Activated CD4-positive, CD25-positive, alpha-beta regulatory T cell (primary cell): ENCODE measurements at regions not wholly inside any gene's neighbourhood (a gene's known extent, or its start where the extent isn't known, plus 50 kb on each side); places are given as distances from the start of the nearest gene placed in this dataset.
"Not testable (repeated sequence)": the region's sequence is repeated elsewhere in the genome, so short reads cannot be mapped to it uniquely, and the experiment has no call there.

ENCODE experiments used
- DNase-seq, 4 experiments: peaks; one replicate each; lab custom pipeline; 2025; lab: John Stamatoyannopoulos, UW

DNA sequence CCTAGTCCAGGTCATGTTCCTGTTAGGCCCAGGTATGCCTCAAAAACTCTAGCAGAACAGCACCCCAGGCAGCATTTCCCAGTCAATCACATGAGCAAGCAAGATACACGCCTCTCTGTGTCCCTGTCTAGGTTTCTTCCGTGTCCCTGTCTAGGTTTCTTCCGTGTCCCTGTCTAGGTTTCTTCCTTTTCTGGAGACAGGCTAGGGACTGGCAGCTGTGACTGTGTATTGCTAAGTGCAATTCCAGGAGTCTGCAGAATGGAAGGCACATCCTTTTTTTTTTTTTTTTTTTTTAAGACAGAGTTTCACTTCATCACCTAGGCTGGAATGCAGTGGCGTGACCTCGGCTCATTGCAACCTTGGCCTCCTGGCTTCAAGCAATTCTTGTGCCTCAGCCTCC, 77.6 kb downstream of the SETD4 start:
- DNase-seq: no peak

DNA sequence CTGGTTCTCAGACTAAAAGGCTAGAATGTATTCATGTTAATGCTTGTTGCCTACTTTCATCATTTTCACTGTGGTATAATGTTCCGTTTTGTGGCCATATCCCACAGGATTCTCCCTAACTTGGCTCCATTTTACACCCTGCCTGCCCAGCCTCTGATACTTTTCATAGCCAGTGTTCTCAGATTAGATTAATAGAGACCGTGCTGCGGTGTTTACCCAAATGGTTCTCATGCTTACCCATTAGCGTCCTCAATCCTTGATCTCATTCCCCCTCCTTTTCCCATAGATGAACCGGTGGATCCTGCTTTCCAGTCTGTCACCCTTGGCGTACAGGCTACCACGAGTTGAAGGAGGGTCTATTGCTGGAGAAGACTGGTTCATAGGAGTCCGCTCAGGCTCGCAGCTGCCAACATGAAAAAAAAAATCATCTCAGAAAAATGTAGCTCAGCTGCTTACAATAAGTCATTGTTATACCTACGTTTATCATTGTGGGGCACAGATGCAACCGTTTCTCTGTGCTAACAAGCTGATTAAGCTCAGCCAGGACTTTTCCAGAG, 78.7 kb downstream of the SETD4 start:
- no peak for DNase-seq

DNA sequence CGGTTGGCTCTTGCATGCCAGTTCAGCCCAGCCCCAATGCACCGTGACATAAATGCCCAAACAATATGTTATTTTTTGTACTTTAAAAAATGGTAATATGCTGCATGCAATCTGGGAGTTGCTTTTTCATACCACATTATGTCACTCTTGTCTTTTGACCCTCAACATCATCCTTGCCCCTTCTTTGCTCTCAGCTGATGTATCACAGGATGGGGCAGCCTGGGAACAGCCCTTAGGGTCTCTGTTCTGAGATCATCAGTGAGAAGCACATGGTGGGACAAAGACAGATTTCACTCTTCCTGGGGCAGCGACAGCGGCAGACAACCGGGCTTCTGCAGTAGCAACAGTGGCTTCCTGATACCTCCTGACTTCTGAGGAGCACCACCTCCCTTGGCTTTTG, 79.5 kb downstream of the SETD4 start:
- DNase-seq: no peak

DNA sequence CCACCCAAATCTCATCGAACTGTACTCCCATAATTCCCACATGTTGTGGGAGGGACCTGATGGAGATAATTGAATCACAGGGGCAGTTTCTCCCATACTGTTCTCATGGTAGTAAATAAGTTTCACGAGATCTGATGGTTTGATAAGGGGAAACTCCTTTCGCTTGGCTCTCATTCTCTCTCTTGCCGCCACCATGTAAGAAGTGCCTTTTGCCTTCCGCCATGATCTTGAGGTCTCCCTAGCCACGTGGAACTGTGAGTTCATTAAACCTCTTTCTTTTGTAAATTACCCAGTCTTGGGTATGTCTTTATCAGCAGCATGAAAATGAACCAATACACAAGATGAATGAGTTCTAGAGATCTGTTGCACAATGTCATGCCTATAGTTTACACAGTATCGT, 82.5 kb downstream of the SETD4 start:
- DNase-seq: not testable (repeated sequence)

DNA sequence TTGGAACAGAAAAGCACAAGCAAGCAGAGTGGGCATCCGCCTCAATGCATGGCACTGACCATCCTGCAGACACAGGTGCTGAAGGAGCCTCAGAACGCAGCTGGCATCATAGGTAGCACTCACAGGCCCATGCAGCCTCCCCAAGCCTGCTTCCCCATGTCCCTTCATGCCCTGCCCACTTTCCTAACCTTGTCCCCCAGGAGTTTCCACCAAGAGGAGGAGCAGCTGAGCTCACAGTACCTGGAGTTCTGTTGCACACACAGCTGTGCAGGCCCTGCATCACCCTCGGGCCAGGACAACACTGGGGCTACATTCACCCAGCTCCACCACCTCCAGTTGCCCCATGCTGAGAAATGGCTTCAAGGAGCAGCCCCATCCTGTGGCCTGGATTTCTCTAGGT, 83.4 kb downstream of the SETD4 start:
- no peak for DNase-seq

DNA sequence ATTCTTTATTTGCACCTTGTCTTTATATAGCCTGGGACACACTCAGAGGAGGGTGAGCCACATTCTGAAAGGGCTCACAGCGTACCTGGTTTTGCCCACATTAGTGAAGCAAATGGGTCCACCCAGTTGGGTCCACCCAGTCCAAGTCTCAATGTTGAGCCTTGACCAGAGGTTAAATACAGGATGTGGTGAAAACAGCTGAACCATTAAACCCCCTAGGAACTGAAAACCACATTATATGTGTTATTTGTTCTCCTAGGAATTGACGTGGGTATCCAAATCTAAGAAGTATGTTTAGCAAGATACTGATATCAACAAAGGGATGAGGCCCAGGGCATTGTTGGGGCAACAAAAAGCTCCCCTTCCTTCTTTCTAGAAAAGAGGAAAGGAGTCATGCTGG, 83.8 kb downstream of the SETD4 start:
- DNase-seq: no peak

DNA sequence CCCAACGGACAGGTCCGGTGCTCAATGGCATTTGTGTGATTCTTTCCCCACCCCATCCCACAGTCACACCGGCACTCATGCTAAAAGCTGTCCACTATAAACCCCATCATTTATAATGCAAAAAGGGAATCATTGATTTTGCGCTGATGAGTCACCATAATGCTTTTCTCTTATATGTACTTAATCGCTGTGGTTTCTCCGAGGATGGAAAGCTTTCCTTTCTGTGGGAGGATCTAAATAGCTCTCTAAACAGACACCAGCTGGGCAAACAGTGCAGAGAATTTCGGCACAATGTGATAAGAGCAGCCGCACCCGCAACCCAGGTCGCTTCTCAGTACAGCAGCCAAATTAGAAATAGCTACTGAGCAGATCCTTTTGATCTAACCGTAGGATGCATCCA, 85.6 kb downstream of the SETD4 start:
- no peak for DNase-seq

DNA sequence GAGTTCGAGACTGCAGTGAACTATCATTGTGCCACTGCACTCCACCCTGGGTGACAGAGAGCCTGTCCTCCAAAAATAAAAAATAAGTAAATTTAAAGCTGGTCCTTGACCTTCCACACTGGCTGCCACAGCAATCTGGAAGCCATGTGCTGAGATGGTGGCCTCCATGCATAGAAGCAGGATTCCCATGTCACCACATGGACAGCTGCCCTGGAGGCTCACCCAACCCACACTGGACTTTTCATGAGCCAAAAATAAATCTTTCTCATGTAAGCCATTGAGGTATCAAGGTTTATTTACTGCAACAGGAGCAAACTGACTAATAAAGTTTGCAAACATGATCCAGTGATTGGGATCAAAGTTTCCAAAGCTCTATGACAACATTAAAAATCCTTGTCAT, 88.5 kb downstream of the SETD4 start:
- DNase-seq: no peak

DNA sequence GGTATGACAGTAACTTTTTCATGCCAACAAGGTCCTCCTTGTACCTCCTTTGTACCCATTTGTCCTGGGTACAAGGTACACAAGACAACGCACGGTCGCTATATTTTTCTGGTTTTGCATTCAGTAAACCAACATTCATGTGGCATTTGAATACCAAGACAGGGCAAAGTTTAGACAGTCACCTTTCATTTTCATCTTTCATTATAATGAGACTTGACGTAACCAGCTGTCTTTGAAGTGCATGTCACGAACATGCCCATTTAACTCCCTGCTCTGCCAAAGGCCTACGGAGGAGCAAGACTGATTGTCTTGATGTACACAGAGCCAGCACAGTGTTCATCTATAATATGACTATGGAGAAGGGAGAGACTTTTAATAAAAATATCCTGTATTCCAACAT, 91.0 kb downstream of the SETD4 start:
- no peak for DNase-seq

DNA sequence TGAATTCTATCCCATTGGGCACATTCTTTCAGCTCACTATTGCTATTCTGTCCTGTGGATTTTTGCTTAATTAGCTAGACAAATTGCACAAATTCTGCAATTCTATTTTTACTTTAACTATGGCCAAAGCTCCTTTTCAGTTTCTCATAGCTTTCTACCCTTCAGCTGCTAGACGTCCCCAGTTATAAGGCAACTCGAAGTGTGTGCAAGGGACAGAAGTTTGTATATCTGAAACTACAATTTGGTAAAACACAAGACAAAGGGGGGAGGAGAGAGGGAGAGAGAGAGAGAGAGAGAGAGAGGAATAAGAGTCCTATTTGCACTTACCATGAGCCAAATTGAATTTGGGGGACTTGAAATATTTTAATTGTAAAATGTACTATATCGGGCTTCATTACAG, 91.8 kb downstream of the SETD4 start:
- no peak for DNase-seq

DNA sequence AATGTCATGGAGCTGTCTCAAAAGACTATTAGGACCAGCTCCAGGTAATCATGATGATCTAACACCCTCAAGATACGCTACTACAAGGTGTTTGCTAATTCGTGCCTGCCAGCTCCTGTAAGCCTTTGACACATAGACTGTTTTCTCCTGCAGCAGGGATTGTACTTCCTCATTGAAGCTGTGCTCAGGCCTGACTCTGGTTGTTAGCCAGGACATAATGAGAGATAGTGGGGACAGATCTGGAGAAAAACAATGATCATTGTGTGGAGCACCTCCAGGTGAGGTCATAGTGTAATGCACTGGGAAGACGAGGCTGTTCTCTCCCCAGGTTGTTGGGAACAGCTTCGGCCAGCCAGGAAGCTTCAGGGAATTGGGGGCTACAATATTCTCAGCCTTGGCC, 94.6 kb downstream of the SETD4 start:
- DNase-seq: no peak

DNA sequence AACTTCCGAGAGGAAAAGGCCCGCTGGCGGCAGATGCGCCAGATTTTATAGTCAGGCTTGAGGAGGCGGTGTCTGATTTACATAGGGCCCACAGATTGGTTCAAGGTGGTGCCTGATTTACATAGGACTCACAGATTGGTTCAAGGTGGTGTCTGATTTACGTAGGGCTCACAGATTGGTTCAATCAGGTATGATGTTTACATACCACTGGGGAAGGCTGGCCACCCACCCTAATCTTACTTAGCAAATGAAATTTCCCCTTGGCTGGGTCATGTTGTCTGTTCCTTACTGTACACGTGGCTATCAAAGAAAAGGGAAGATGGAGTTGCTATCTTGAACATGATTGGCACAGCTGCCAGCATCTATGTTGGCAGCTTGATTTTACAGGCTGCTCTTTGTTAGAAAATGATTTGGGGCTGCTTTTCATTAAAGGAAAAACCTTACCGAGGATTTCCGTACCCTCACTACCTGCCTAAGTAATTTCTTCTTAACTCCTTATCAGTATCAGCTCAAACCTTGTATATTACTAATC, 96.3 kb downstream of the SETD4 start:
- DNase-seq: no peak

DNA sequence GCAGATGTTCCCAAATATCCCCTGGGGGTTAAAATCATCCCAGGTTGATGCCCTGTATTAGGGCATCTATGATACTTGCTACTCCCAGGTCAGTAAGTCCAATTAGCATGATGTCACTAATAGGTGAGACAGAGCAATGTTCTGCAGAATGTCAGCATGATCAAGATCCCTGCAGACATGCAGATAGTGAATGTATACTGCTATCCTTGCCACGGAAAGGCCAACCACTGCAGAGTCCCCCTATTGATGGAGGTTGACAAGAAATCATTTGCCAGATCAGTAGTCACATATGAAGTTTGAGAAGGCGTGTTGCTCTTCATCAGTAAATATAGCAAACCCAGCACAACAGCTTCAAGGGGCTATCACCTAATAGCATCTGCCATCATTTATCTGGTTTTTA, 97.4 kb downstream of the SETD4 start:
- DNase-seq: no peak

DNA sequence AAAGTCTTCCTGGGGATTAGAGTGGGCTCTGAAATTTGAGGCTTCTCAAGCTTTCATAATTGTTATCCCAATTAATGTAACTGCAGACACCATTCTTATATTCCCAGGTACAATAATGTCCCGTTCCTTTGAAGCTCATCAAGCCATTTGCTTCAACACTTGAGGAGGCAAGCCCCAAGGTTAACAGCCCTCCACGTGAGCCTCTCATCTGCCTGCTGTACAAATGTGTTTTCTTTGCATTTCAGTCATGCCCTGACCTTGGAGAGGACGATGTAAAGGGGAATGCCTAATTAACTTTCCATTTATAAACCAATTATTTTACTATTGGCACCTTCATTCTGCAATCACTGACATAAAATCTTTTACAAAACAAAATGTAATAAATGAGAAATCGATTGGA, 106.3 kb downstream of the SETD4 start:
- DNase-seq: no peak

DNA sequence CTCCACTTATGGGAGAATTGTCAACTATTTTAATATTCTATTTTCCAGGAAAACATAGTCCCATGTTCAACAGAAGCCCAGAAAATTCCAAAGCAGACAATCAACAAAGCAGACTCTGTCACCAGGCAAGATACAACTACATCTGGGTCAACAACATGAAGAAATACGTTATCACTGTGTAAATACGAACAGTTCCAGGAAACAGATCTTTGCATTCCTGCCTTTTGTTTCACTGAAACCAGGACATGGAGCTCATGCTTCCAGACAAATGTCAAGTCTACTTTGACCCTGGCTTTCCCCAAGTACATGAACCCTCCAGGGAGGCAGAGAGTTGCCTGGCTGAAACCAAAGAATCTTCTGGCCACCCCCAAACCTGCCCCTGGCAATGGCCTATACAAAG, 106.7 kb downstream of the SETD4 start:
- no peak for DNase-seq

DNA sequence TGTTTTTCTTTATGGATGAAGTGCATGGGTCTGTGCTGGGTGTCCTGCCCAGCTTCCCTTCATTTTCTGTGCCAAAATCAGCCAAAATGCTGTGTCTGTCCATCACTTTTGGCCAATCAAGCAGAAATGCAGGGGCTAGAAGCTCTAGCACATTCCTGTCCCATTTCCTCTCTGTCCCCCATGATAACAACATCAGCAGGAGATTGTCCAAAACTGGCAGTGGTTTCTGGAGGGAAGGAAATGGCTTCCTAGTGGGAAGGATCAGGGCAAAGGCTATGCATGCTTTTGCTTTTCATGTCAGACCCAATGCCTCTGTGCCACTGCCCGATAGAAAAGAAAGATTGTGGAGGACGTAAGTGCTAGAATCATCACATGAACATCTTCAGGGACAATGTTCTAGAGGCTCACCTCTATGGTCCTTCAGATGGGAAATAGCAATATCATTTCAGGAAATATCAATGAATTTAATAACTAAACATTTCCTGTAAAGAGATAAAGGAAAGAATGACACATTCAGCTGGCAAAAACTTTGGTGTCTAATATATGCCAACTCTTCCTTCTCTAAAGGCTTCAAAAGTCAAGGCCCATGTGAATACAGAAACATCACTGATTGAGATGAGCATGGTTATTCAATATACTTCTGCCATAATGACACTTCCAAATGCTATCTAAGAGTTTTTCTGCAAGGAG, 107.5 kb downstream of the SETD4 start:
- no peak for DNase-seq

DNA sequence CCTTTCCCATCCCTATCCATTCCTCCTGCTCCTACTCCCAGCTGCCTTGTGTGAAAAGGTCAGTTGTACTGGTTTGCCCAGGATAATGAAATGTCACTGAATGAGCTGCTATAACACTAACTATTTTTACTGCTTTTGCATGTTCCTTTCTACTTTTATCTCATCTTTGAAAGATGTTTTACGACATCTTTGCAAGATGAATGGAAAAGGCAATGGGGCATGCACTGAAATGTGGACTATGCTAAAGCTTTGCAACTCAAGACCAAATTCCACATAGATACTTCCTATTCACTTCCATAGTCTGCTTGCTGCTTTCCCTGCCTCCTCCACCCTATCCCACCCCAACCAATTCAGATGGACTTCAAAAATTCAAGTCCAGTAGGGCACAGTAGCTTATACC, 111.3 kb downstream of the SETD4 start:
- DNase-seq: no peak

DNA sequence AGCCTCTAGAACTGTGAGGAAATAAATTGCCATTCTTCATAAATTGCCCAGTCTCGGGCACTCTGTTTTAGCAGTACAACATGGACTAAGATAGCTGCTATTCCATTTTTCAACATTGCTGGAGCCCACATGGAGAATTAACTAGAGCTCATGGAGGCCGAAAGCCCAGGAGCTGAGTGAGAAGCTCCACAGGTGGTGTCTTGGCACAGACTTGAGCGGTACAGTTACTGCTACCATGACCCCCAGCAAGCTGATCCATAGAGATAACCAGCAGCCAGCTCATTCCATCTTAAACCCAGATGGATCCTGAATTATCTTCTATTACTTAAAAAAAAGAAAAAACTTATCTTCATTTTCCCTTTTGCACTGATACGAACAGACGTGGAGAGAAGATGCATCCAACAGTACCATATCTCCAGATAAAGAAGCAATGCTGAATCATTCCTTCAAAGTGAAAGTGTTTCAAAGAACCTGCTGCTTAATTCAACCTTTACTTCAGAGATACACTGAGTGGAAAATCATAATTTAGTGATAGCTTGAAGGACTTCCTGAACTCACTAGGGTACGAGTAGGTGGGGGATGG, 115.1 kb downstream of the SETD4 start:
- no peak for DNase-seq

DNA sequence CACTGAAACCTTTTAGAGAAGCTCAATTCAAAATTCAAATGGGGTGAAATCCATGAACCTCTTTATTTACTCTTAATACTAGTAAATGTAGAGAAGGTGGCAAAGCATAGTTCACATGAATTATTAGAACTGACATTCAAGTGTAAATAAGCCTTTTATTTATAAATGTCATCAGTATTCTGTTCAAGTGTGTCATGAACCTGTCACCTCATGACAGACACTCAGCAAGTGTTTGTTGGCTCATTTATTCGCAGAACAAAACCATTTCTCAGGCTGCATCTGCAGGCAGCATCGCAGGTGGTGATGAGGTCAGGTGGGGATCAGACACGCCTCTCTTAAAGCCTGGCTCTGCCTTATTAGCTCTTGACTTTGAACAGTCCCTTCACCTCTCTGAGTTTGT, 116.6 kb downstream of the SETD4 start:
- no peak for DNase-seq

DNA sequence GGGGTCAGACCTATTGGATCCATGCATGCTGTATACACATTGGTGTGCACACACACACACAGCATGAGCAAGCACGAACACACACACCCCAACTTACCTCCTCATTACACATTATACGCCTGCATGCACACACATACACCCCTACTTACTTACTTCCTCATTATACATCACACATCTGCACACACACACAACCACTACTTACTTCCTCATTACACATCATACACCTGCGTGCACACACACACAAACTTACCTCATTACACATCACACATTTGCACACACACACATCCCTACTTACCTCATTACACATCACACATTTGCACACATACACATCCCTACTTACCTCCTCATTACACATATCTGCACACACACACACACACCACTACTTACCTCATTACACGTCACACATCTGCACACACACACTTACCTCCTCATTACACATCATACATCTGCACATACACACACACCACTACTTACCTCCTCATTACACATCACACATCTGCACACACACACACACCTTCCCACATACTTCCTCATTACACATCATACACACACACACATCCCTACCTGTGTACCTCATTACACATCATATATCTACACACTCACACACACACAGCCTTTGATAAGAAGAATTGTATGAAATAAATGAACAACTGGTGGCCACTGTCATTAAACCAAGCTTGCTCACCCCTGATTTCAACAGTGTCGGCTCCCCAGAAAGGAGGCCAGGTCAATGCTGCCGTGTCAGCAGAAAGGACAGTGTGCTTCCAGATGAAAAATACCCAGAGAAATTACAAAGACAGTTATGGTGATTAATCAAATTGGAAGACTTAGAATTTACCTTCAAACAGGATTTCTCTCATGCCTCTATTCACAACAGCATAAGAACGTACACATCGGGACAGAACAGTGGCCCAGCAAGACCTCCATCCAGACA, 117.8 kb downstream of the SETD4 start:
- DNase-seq: no peak

DNA sequence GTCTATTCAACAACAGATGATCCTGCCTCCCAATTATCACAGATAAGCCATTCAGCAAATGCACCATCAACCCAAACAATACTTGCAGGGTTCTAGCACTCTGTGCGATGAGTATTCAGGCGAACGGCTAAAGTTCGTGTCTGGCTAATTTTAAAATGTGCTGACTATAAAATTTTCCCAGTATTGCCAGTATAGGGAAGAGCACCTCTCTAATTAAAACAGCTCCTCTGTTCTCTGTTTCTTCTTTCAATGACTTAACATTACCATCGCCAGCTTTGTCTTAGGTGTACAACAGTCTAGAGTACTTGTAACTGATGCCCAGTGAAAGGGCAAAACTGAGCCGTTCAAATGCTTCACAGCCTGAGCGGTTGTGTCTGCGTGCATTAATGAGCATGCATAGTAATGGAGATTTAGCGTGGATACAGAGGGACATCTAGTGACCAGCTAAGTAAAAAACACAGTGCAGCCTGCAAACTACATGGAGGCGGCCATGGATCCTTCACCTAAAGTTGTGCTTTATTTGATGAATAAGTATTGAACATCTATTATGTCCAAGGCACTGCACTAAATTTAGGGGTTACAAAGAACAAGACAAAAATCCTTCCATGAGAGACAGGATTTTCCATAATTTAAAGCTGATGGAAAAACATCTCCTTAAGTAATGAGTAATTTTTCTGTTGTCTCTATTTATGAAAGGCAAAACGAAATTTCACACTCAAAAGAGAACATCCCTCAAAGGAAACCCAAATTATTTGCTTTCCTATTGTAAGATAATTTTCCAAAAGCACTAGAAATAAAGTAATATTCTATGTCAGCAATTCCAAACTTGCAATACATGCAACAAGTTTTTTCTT, 120.0 kb downstream of the SETD4 start:
- DNase-seq: no peak

DNA sequence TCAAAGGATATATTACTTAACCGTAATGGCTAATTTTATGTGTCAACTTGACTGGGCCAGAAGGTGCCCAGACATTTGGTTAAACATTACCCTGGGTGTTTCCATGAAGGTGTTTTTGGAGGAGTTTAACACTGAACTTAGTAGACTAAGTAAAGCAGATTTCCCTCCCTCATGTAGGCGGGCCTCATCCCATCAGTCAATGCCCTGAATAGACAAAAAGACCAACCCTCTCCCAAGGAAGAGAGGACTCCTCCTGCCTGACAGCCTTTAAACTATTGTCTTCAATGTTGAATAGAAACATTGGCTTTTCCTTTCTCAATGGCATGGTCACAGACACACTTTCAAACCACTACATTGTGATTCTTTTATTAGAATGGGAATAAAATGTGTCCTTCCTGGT, 121.9 kb downstream of the SETD4 start:
- DNase-seq: no peak
